ENCODE measurements at regions not wholly inside any gene's neighbourhood (a gene's known extent, or its start where the extent isn't known, plus 50 kb on each side); places are given as distances from the start of the nearest gene placed in this dataset.

- H3K36me3 ChIP-seq, result no peaks in the 10 kb centered on the region
- DNase-seq (no peak), ATAC-seq (no peak)
- H3K27me3 ChIP-seq, result peaks cover 0 to 6% (median 0%) of the 10 kb centered on the region in 9 donors
- WGBS, 4 donors, result 75 to 86% (median 76%) methylated on average over 7 of the region's 7 CpGs
- no peak overlapping the region for H3K4me3 ChIP-seq
- H3K4me1 ChIP-seq, result no peaks in the 10 kb centered on the region
- intact Hi-C loops (cut with DNase I), result no loop called here
- no peak overlapping the region for H3K27ac ChIP-seq
- no peaks in the 10 kb centered on the region for H3K9me3 ChIP-seq
- TF ChIP-seq CTCF (IDR thresholded peaks at IDR 0.05), result no peak
- no peak for TF ChIP-seq POLR2A (IDR thresholded peaks at IDR 0.05)
These were observed 102.7 kb downstream of the CDCA7 start for GRCh38 chr2:173457366-173457765.

- Histone ChIP-seq H3K4me1 (no peaks in the 10 kb centered on the region), H3K27me3 (peaks cover 0 to 14% (median 0%) of the 10 kb centered on the region in 9 donors), H3K27ac (no peak overlapping the region), H3K36me3 (no peaks in the 10 kb centered on the region), H3K4me3 (no peak overlapping the region), H3K9me3 (no peaks in the 10 kb centered on the region)
- intact Hi-C loops (cut with DNase I), result no loop called here
- DNase-seq (no peak), ATAC-seq (no peak)
- no peak for TF ChIP-seq POLR2A (IDR thresholded peaks at IDR 0.05)
- TF ChIP-seq CTCF (IDR thresholded peaks at IDR 0.05), result no peak
- 68 to 74% (median 71%) methylated on average over 8 of the region's 8 CpGs for WGBS, 4 donors
These were observed 104.5 kb downstream of the CDCA7 start for GRCh38 chr2:173458991-173459780.

- intact Hi-C loops (cut with DNase I), result no loop called here
- WGBS, 4 donors, result 67 to 85% (median 73%) methylated on average over 14 of the region's 14 CpGs
- H3K36me3 ChIP-seq, result no peaks in the 10 kb centered on the region
- TF ChIP-seq POLR2A (IDR thresholded peaks at IDR 0.05), result no peak
- TF ChIP-seq CTCF (IDR thresholded peaks at IDR 0.05), result no peak
- no peaks in the 10 kb centered on the region for H3K4me1 ChIP-seq
- DNase-seq (no peak), ATAC-seq (no peak)
- no peaks in the 10 kb centered on the region for H3K9me3 ChIP-seq
- H3K4me3 ChIP-seq, result no peak overlapping the region
- peaks cover 0 to 14% (median 0%) of the 10 kb centered on the region in 9 donors for H3K27me3 ChIP-seq
- no peak overlapping the region for H3K27ac ChIP-seq
These were observed 108.5 kb downstream of the CDCA7 start for GRCh38 chr2:173462892-173463840.

GRCh38 chr2:173463846-173464245 is 109.2 kb downstream of the CDCA7 start:
- Histone ChIP-seq H3K9me3 (no peaks in the 10 kb centered on the region), H3K27me3 (peaks cover 0 to 14% (median 0%) of the 10 kb centered on the region in 9 donors), H3K27ac (no peak overlapping the region), H3K4me3 (no peak overlapping the region), H3K4me1 (no peaks in the 10 kb centered on the region), H3K36me3 (no peaks in the 10 kb centered on the region)
- intact Hi-C loops (cut with DNase I), result no loop called here
- WGBS, 4 donors, result 90 to 95% (median 95%) methylated on average over 6 of the region's 6 CpGs
- no peak for DNase-seq
- ATAC-seq, result no peak
- TF ChIP-seq CTCF (IDR thresholded peaks at IDR 0.05) (no peak), POLR2A (IDR thresholded peaks at IDR 0.05) (no peak)
